Panc1 (cell line): ENCODE measurements at regions not wholly inside any gene's neighbourhood (a gene's known extent, or its start where the extent isn't known, plus 50 kb on each side); places are given as distances from the start of the nearest gene placed in this dataset.

Experiments used
- ATAC-seq: fragments of 200-7000 bp; cut with Tn5 transposase; 2 replicates; pipeline ENCODE4 v1.9.1; 2020; ENCODE audit warnings: mild to moderate bottlenecking, moderate library complexity
- BruUV-seq: library from RNA; stranded (reverse); fragments of 400-500 nt; replicated peaks from 2 replicates; lab custom pipeline; 2021; lab: Mats Ljungman, UMichigan
- CTCF ChIA-PET: fragments of 300-600 bp; sonication (Branson Sonifier 250); formaldehyde crosslinking; loops from one replicate; lab custom pipeline; 2022; ENCODE audit warnings: antibody characterized with exemption; lab: Charles Lee
- POLR2A ChIA-PET: fragments of 300-600 bp; sonication (Branson Sonifier 250); formaldehyde crosslinking; loops from one replicate; lab custom pipeline; 2022; ENCODE audit warnings: antibody characterized with exemption; lab: Charles Lee
- DNase-seq: peaks from one replicate; pipeline ENCODE4 v3.0.0-alpha.2; 2010; ENCODE audit warnings: low read depth, low spot score
- H3K27ac ChIP-seq: 2 replicates; pipeline ENCODE4 v1.5.1; 2011; ENCODE audit warnings: mild to moderate bottlenecking, low read length, inconsistent platforms
- H3K27me3 ChIP-seq: fragments of 200-500 bp; sonication (Bioruptor generic); 2 replicates; pipeline ENCODE4 v1.6.0; 2014; ENCODE audit warnings: low read length, inconsistent platforms; ENCODE audit not compliant: control insufficient read depth, insufficient read depth
- H3K36me3 ChIP-seq: fragments of 200-500 bp; sonication (Bioruptor generic); 2 replicates; pipeline ENCODE4 v1.5.1; 2014; ENCODE audit warnings: inconsistent platforms, mild to moderate bottlenecking, low read length, moderate library complexity; ENCODE audit not compliant: control insufficient read depth, insufficient read depth
- H3K4me1 ChIP-seq: 2 replicates; pipeline ENCODE4 v1.5.1; 2011; ENCODE audit warnings: inconsistent platforms, mild to moderate bottlenecking, low read length, moderate library complexity; ENCODE audit not compliant: control insufficient read depth, insufficient read depth
- H3K4me3 ChIP-seq, 2 experiments: 2 replicates each; pipeline ENCODE4 v1.5.1; 2011 to 2012; ENCODE audit warnings: low read depth in 2 of 2, low read length in 2 of 2, mild to moderate bottlenecking in 2 of 2, inconsistent platforms in 1 of 2, moderate library complexity in 1 of 2
- H3K9me3 ChIP-seq: fragments of 200-500 bp; sonication (Bioruptor generic); 2 replicates; pipeline ENCODE4 v1.5.1; 2014; ENCODE audit warnings: low read depth, mild to moderate bottlenecking, inconsistent platforms, low read length, moderate library complexity; ENCODE audit not compliant: control insufficient read depth, insufficient read depth
- POLR2AphosphoS5 ChIP-seq: IDR thresholded peaks from 2 replicates; pipeline ENCODE4 v1.6.1; 2012; ENCODE audit warnings: mild to moderate bottlenecking, low read depth, low read length, moderate library complexity
- SIN3A ChIP-seq: IDR thresholded peaks from 2 replicates; pipeline ENCODE4 v1.6.1; 2012; ENCODE audit warnings: low read depth, mild to moderate bottlenecking, low read length, moderate library complexity, borderline replicate concordance; ENCODE audit not compliant: insufficient read depth
- TCF7L2 ChIP-seq: IDR thresholded peaks from 2 replicates; pipeline ENCODE4 v1.6.1; 2011; ENCODE audit warnings: mild to moderate bottlenecking, low read depth, low read length, inconsistent platforms
- in situ Hi-C: cut with HindIII; loops from 2 replicates; pipeline ENCODE4 v1.10.0; 2016; ENCODE audit warnings: low sequenced_read_pairs, low pct_unique_long_range_greater_than_20kb
- intact Hi-C: fragments of 100-400 bp; cut with micrococcal nuclease; formaldehyde crosslinking; loops from one replicate; pipeline ENCODE4 v1.10.0; 2022; ENCODE audit not compliant: unreplicated experiment
- TF ChIP-seq, protein P1 (sequence below): fragments of 450-650 bp; IDR thresholded peaks from 2 replicates; pipeline ENCODE4 v1.5.1; 2017; ENCODE audit warnings: mild to moderate bottlenecking
- TF ChIP-seq, protein P2 (sequence below), 2 experiments: IDR thresholded peaks; 2 replicates each; pipeline ENCODE4 v1.6.1; 2011 to 2012; ENCODE audit warnings: low read depth in 2 of 2, control low read depth in 1 of 2, low read length in 1 of 2, mild to moderate bottlenecking in 1 of 2, moderate library complexity in 1 of 2; ENCODE audit not compliant: insufficient read depth in 1 of 2

DNA sequence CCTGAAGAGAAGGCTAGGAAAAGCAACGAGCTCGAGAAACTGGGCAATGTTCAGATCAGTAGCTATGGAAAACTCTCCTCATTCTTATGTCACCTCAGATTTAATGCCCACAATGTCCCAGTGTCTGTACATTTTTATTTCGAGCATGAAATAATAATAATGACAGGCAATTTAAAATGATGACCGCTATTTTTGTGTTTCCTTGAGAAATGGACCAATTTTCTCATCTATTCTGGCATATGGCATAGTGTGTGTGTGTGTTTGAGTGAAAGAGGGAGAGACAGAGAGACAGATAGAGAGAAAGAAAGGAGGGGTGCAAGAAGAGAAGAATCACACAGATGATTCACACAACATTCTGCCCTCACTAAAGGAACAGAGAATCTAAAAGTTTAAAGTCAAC lies 119.1 kb upstream of the C1orf21 start:
- ChIA-PET CTCF (interaction anchor here (0.6 kb wide), 1 partner anchor 174 kb away, joined by 3 read pairs; no protein-coding TSS in a partner anchor), POLR2A (no interaction called here)
- intact Hi-C loops, result no loop called here
- Histone ChIP-seq H3K27ac (no peak overlapping the region), H3K4me1 (no peaks in the 10 kb centered on the region), H3K27me3 (no peaks in the 10 kb centered on the region), H3K4me3 (no peak overlapping the region), H3K9me3 (no peaks in the 10 kb centered on the region), H3K36me3 (no peaks in the 10 kb centered on the region)
- no TSS peak for BruUV-seq
- ATAC-seq (no peak), DNase-seq (no peak)
- in situ Hi-C loops, result no loop called here
- TF ChIP-seq, protein P1, sequence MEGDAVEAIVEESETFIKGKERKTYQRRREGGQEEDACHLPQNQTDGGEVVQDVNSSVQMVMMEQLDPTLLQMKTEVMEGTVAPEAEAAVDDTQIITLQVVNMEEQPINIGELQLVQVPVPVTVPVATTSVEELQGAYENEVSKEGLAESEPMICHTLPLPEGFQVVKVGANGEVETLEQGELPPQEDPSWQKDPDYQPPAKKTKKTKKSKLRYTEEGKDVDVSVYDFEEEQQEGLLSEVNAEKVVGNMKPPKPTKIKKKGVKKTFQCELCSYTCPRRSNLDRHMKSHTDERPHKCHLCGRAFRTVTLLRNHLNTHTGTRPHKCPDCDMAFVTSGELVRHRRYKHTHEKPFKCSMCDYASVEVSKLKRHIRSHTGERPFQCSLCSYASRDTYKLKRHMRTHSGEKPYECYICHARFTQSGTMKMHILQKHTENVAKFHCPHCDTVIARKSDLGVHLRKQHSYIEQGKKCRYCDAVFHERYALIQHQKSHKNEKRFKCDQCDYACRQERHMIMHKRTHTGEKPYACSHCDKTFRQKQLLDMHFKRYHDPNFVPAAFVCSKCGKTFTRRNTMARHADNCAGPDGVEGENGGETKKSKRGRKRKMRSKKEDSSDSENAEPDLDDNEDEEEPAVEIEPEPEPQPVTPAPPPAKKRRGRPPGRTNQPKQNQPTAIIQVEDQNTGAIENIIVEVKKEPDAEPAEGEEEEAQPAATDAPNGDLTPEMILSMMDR, result no peak
- TF ChIP-seq, protein P2, sequence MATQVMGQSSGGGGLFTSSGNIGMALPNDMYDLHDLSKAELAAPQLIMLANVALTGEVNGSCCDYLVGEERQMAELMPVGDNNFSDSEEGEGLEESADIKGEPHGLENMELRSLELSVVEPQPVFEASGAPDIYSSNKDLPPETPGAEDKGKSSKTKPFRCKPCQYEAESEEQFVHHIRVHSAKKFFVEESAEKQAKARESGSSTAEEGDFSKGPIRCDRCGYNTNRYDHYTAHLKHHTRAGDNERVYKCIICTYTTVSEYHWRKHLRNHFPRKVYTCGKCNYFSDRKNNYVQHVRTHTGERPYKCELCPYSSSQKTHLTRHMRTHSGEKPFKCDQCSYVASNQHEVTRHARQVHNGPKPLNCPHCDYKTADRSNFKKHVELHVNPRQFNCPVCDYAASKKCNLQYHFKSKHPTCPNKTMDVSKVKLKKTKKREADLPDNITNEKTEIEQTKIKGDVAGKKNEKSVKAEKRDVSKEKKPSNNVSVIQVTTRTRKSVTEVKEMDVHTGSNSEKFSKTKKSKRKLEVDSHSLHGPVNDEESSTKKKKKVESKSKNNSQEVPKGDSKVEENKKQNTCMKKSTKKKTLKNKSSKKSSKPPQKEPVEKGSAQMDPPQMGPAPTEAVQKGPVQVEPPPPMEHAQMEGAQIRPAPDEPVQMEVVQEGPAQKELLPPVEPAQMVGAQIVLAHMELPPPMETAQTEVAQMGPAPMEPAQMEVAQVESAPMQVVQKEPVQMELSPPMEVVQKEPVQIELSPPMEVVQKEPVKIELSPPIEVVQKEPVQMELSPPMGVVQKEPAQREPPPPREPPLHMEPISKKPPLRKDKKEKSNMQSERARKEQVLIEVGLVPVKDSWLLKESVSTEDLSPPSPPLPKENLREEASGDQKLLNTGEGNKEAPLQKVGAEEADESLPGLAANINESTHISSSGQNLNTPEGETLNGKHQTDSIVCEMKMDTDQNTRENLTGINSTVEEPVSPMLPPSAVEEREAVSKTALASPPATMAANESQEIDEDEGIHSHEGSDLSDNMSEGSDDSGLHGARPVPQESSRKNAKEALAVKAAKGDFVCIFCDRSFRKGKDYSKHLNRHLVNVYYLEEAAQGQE (IDR thresholded peaks at IDR 0.05; ENCODE audit: insufficient read depth in 1 of 2, low read depth in 2 of 2, low read length in 1 of 2), result no peak
- TF ChIP-seq TCF7L2 (no peak), POLR2AphosphoS5 (no peak), SIN3A (no peak)

DNA sequence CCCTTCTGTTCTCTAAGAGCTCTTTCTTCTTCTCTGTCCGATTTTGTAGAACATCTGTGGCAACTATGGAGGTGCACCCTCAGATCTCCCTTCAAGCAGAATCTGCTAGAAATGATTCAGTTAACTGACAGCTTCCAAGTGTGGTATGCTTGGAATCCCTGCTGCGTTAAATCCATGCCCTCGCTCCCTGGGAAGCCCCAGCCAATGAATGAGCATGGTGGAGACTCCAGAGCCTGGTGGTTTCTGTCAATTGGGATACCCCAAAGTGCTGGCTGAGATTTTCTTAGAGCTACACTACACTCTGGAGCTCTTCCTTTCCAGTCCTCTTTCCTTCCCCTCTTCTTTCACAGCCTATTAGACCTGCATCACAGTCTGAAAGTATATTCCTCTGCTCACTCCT lies 116.3 kb upstream of the C1orf21 start:
- DNase-seq (no peak), ATAC-seq (no peak)
- POLR2A ChIA-PET, result no interaction called here
- Histone ChIP-seq H3K27me3 (no peaks in the 10 kb centered on the region), H3K9me3 (no peaks in the 10 kb centered on the region), H3K36me3 (no peaks in the 10 kb centered on the region), H3K27ac (no peak overlapping the region), H3K4me3 (no peak overlapping the region), H3K4me1 (no peaks in the 10 kb centered on the region)
- intact Hi-C loops (no loop called here), in situ Hi-C loops (no loop called here)
- no TSS peak for BruUV-seq
- CTCF ChIA-PET, result no interaction called here
- TF ChIP-seq POLR2AphosphoS5, result no peak
- TF ChIP-seq, protein P1, result no peak
- no peak for TF ChIP-seq TCF7L2
- TF ChIP-seq SIN3A, result no peak
- TF ChIP-seq, protein P2 (IDR thresholded peaks at IDR 0.05; ENCODE audit: insufficient read depth in 1 of 2, low read depth in 2 of 2, low read length in 1 of 2), result no peak
